EH (cell line): ENCODE measurements at regions not wholly inside any gene's neighbourhood (a gene's known extent, or its start where the extent isn't known, plus 50 kb on each side); places are given as distances from the start of the nearest gene placed in this dataset.
"Not testable (repeated sequence)": the region's sequence is repeated elsewhere in the genome, so short reads cannot be mapped to it uniquely, and the experiment has no call there.

ENCODE experiments used
- DNase-seq: peaks from one replicate; pipeline ENCODE4 v3.0.0-alpha.2; 2015; ENCODE audit warnings: low read depth

DNA sequence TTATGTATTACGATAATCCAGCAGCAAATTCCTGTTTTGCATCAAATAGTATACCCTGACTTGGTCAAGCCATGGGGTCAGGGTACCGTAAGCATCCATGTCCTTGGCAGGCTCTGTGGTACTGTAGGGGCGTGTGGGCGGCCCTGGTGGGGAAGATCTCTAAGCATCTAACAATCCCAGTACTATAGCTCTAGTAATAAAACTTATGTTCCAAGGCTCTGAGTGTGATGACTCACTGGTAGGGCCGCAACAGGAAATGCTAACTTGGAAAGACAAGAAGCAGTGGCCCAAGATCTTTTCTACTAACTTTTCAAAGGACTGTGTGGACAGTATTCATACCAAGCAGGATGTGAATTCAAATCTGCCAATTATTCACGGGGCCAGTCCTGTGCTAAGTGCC, 63.8 kb downstream of the CLEC18A start:
- DNase-seq: peak; percentile 64

DNA sequence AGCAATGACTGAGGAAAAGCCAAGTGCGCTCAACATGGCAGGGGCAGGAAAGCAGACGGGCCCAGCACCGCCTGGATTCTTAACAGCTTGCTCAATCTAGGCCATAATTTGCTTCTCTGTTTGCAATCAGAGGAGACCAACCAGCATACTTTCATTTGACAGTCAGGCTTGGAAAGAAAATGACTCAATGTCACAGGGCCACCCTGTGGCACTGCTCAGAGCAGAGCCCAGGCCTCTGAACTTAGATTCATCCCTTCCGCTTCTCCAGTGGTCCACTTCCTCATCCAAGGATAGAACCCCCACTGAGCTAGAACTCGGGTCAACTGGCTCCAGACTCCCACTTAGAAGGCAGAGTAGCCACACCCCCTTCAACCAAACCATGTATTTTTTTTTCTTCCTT, 65.6 kb downstream of the CLEC18A start:
- peak; percentile 55 for DNase-seq

DNA sequence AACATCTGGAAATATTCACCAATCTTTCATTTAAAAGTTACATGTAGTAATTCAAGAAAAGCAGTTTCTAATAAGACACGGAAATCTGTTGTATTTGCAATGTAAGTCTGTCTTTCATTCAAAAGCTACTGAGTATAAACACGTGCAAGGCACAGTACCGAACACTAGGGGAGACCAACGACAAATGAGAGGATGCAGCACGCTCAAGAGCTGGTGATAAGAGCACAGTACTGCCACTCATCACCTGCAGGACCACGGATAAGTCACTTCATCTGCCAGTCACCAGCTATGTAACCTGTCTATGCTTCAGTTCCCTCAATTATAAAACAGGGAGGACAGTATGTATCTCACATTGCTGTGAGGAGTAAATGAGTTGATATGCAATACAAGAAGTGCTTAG, 67.1 kb downstream of the CLEC18A start:
- DNase-seq: peak; percentile 18

- DNase-seq: not testable (repeated sequence)
These were observed 72.1 kb downstream of the CLEC18A start for GRCh38 chr16:70023207-70023606.

- not testable (repeated sequence) for DNase-seq
These were observed 72.8 kb downstream of the CLEC18A start for GRCh38 chr16:70023956-70024355.

- peak; percentile 38 for DNase-seq
These were observed 75.2 kb downstream of the CLEC18A start for GRCh38 chr16:70026165-70026854.

DNA sequence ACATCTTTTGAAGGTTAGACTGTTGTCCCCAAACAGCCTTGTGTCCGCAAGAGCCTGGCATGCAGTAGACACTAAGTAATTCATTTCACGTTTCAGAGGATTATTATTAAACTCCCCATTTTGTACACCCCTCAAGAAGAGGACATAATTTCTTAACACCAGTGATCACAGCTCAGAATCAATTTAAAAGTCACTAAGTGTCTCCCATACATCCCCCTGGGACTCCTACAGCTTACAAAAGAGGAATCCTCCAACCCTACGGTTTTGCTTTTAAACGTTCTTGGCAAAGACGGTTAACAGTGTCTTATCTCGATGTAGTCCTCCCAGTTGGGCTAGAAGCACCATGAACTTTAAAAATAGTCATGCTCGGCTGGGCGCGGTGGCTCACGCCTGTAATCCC, 81.2 kb upstream of the PDPR start:
- DNase-seq: not testable (repeated sequence)

DNA sequence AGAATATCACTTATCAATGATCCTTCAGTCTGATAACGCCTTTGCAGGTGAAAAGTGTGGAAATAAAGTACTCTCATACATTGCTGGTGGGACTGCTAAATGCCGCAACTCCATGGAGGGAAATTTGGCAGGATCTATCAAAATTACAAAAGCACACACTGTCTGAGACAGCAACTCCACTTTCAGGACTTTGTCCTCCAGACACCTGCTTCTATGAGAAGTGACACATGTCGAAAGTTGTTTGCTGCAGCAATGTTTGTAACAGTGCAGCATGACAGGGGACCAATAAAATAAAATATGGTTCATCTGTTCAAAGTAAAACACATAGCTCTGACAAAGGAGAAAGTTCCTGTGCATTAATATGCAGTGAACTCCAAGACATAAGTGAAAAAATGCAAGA, 76.2 kb upstream of the PDPR start:
- not testable (repeated sequence) for DNase-seq

DNA sequence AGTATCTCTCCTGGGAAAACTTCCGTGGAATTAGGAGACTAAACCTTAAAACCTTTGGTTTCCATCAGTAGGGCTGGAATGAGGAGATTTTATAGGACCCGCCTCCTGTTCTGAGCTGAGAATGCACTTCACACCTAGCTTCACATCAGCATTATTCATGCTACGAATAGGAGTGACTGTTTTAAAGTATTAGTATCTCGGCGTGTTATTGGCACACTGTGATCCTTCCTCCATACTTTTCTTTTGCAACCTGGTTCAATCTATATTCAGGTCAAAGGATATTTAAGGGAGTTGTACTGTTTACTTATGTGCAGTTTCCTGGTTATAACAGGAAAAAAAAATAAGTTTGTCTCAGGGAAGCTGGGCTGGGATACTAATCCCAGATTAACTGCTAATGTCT, 73.6 kb upstream of the PDPR start:
- not testable (repeated sequence) for DNase-seq

- peak; percentile 49 for DNase-seq
These were observed 70.5 kb upstream of the PDPR start for GRCh38 chr16:70043538-70044067.

DNA sequence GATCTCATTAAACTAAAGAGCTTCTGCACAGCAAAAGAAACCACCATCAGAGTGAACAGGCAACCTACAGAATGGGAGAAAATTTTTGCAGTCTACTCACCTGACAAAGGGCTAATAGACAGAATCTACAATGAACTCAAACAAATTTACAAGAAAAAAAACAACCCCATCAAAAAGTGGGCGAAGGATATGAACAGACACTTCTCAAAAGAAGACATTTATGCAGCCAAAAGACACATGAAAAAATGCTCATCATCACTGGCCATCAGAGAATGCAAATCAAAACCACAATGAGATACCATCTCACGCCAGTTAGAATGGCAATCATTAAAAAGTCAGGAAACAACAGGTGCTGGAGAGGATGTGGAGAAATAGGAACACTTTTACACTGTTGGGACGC, 67.6 kb upstream of the PDPR start:
- DNase-seq: not testable (repeated sequence)

GRCh38 chr16:70048083-70048482, 66.0 kb upstream of the PDPR start:
- not testable (repeated sequence) for DNase-seq

GRCh38 chr16:70058056-70058455, 56.1 kb upstream of the PDPR start:
- DNase-seq: not testable (repeated sequence)

DNA sequence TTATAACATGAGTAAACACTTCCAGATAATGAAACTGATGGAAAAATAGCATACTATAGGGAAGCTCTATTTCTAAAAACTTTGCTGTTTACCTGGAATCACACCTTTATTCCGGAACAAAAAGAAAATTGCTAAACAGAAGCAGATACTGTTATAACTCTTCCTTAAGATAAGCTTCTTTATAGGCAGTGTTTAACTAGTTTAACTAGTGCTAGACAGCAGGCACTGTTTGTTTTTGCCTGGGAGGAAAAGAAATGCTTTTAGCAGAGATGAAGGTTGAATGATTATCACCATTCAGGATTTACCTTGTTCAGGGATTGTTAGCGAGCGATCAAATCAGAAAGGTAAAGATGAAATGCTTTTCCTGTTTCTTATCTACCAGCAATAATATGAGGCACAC, 54.7 kb upstream of the PDPR start:
- not testable (repeated sequence) for DNase-seq

DNA sequence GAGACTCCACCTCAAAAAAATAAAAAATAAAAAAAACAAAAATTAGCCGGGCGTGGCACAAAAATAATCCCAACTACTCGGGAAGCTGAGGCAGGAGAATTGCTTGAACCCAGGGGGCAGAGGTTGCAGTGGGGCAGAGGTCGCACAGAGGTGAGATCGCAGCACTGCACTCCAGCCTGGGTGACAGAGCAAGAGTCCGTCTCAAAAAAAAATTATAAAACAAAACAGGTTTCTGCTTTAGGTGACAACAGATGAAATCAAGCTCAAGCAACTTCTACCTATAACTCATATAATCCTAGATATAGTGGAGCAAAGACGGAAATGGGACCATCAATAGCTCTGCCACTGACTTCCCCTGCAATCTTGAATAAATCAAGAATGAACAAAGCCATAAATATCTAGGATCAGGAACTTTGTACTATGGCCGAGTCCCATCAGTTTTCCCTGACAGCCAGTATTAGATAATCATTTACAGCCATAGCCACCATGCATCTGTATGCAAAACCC, 53.6 kb upstream of the PDPR start:
- not testable (repeated sequence) for DNase-seq

GRCh38 chr16:70061671-70062218, 52.4 kb upstream of the PDPR start:
- DNase-seq: not testable (repeated sequence)

- not testable (repeated sequence) for DNase-seq
These were observed 51.2 kb upstream of the PDPR start for GRCh38 chr16:70062947-70063346.
